Right cardiac atrium (tissue), 5 donors: ENCODE measurements at regions not wholly inside any gene's neighbourhood (a gene's known extent, or its start where the extent isn't known, plus 50 kb on each side); places are given as distances from the start of the nearest gene placed in this dataset.
"Not testable (repeated sequence)": the region's sequence is repeated elsewhere in the genome, so short reads cannot be mapped to it uniquely, and the experiment has no call there.

Experiments used
- ATAC-seq, 2 donors: fragments of 200-7000 bp; cut with Tn5 transposase; one replicate each; pipeline versions ENCODE4 v1.8.0 to v1.9.1; 2020; ENCODE audit warnings: moderate library complexity in 2 of 2, mild to moderate bottlenecking in 1 of 2
- DNase-seq, 3 donors: peaks; one replicate each; pipeline ENCODE4 v3.0.0-alpha.2; 2020
- H3K27ac ChIP-seq: one replicate; pipeline ENCODE4 v1.5.1; 2013; ENCODE audit warnings: mild to moderate bottlenecking, low read length, control low read depth, moderate library complexity
- H3K27me3 ChIP-seq: one replicate; pipeline ENCODE4 v1.6.1; 2013; ENCODE audit not compliant: control insufficient read depth, insufficient read depth
- H3K4me1 ChIP-seq: one replicate; pipeline ENCODE4 v1.6.1; 2013; ENCODE audit warnings: low read length; ENCODE audit not compliant: control insufficient read depth, insufficient read depth
- H3K4me3 ChIP-seq: one replicate; pipeline ENCODE4 v1.5.1; 2013; ENCODE audit warnings: low read length, control low read depth
- H3K9me3 ChIP-seq: one replicate; pipeline ENCODE4 v1.6.1; 2013; ENCODE audit warnings: low read length; ENCODE audit not compliant: control insufficient read depth
- WGBS: extraction: QIAGEN DNeasy Blood & Tissue Kit; methylation state at CpG from one replicate; pipeline ENCODE4 v1.1.7; 2013; 5-methylcytosine and 5-hydroxymethylcytosine counted together
- intact Hi-C, 4 donors: fragments of 100-400 bp; cut with DNase I; formaldehyde crosslinking; loops; one replicate each; pipeline versions ENCODE4 v1.11.0 to v1.14.0; 2022 to 2023
- donor health status: healthy with polysubstance abuse.
- donor health status: DM: no; HTN: yes; CAD: no.
- donor health status: DM: no; HTN: no; CAD: no.
- donor health status: DM: no; HTN: yes; CAD: no; lungs with severe emphysema.
- donor health status: DM: yes; HTN: yes; CAD: no.

- Histone ChIP-seq H3K4me1 (no peaks in the 10 kb centered on the region), H3K9me3 (no peaks in the 10 kb centered on the region), H3K4me3 (no peak overlapping the region), H3K27me3 (no peaks in the 10 kb centered on the region), H3K27ac (no peak overlapping the region)
- WGBS, result 46% methylated on average over 2 of the region's 2 CpGs
- ATAC-seq, result no peak
- no peak for DNase-seq
- intact Hi-C loops, result no loop called here
Measured at GRCh38 chr2:163990541-163990940, 254.7 kb upstream of the FIGN start.

DNA sequence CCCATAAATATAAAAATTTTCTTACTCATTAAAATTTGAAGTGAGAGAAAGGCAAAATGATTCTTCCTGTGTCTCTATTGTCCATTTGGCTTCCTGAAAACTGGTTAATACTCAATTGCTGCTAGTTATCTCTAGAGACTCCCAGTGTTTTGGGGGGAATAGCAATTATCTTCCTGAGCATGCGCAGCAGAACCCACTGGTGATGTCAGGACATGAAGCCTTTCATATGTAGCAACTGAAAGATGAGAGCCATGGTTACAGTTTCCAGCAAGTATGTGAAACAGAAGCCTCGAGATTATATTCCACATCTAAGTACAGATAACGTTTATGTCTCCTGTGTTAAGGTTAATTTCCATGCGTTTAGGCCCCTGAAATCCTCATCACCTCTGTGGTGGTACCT, 254.3 kb upstream of the FIGN start:
- 67% methylated on average over 4 of the region's 4 CpGs for WGBS

DNA sequence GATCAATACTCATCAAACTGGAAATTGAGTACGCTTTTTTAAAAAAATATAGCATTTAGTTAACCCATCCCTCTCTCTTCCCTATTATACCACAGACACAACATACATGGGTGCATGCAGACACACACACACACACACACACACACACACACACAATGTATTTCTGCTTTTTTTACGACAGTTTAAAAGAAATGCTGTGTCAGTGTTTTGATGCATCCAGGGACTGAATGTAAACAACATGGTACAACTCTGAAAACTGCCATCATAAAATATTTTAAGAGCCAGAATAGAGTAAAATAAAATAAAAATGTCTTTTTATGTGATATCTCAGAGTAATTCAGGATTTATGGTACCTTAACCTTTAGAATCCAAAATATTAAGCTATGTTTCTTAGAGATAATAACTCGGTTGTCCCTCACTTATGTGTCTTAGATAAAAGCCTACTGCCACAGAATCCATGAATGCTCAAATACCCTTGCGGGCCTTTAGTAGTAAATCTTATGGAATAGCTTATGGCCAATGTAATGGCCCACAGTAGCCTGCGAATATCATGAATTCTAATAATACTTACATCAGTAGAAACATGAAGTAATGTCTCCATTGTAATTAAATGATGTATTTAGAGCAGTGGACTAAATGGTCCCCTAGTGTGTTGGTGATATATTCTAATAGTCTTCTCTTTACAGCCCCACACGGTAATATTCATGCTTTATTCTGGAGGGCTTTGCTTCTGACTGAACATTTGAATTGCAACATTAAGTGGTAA, 251.6 kb upstream of the FIGN start:
- 91% methylated on average over 6 of the region's 6 CpGs for WGBS
- intact Hi-C loops, result no loop called here
- H3K4me1 ChIP-seq, result no peaks in the 10 kb centered on the region
- ATAC-seq, result no peak
- H3K9me3 ChIP-seq, result no peaks in the 10 kb centered on the region
- H3K27ac ChIP-seq, result no peak overlapping the region
- H3K4me3 ChIP-seq, result no peak overlapping the region
- no peaks in the 10 kb centered on the region for H3K27me3 ChIP-seq
- no peak for DNase-seq

More for the DNA sequence above, 254.3 kb upstream of the FIGN start:
- Histone ChIP-seq H3K27me3 (no peaks in the 10 kb centered on the region), H3K27ac (no peak overlapping the region), H3K4me1 (no peaks in the 10 kb centered on the region), H3K9me3 (no peaks in the 10 kb centered on the region), H3K4me3 (no peak overlapping the region)
- DNase-seq (peak in 2 of 3 donors; percentile 24 to 53), ATAC-seq (no peak)
- intact Hi-C loops, result no loop called here

DNA sequence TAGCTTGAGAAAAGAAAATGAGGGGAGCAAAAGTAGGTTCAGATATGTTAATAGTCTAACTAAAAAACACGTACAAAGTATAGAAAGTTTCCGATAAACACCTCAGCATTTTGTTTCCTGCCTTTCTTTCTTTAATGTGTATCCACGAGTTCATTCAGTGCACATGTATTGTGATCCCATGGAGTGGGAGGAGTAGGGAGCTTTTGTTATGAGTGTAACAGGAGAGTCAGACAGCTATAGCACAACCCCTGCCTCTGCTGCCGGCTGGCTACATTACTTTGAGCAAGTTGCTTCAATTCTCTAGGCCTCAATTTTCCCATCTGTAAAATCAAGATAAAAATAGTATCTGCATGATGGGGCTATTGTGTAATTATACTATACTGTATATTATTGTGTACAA, 249.2 kb upstream of the FIGN start:
- H3K4me1 ChIP-seq, result no peaks in the 10 kb centered on the region
- no peak overlapping the region for H3K4me3 ChIP-seq
- no peak for DNase-seq
- WGBS, result 79% methylated on average over 4 of the region's 4 CpGs
- H3K27me3 ChIP-seq, result no peaks in the 10 kb centered on the region
- intact Hi-C loops, result no loop called here
- no peak overlapping the region for H3K27ac ChIP-seq
- no peaks in the 10 kb centered on the region for H3K9me3 ChIP-seq
- no peak for ATAC-seq

- H3K4me3 ChIP-seq, result no peak overlapping the region
- no peak overlapping the region for H3K27ac ChIP-seq
- no peaks in the 10 kb centered on the region for H3K9me3 ChIP-seq
- intact Hi-C loops, result no loop called here
- H3K27me3 ChIP-seq, result no peaks in the 10 kb centered on the region
- 82% methylated on average over 2 of the region's 2 CpGs for WGBS
- no peaks in the 10 kb centered on the region for H3K4me1 ChIP-seq
- no peak for ATAC-seq
- DNase-seq, result no peak
Measured at GRCh38 chr2:163983911-163984310, 248.1 kb upstream of the FIGN start.

DNA sequence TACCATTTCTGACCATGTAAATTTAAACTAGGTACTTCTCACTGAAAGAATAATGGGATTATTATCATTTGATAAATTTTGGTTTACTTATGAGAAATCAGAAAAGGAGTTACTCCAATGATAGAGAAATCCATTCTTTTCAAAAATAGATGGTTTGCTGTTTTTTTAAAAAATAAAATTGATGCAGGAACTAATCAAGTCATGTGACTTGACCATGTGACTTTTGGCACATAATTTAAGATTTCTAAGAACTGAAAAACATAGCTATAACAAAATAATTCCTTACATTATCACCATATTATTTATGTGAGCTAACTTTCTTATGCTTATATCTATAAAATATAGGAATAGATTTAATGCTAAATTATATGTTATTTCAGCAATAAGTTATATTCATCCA, 247.1 kb upstream of the FIGN start:
- Histone ChIP-seq H3K27me3 (no peaks in the 10 kb centered on the region), H3K27ac (no peak overlapping the region), H3K4me3 (no peak overlapping the region), H3K4me1 (no peaks in the 10 kb centered on the region), H3K9me3 (no peaks in the 10 kb centered on the region)
- ATAC-seq (no peak), DNase-seq (no peak)
- intact Hi-C loops, result no loop called here

DNA sequence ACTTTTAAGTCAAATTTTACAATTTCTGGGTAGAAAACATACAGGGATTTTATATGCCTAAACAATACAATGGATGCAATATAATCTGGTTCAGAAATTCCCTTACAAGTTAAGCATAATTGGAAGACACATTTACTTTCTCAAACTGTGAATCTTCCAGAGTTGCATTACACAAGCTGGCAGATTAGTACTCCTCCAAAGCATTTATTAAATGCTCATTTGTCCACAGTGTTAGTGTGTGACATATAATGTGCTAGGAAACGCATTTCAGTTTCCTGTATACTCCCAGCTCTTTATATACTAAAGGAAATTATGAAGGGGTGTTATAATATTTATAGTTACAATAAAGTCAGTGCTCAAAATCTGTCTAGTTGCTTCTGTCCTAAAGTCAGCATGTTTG, 239.0 kb upstream of the FIGN start:
- no peaks in the 10 kb centered on the region for H3K27me3 ChIP-seq
- H3K4me3 ChIP-seq, result no peak overlapping the region
- no peaks in the 10 kb centered on the region for H3K4me1 ChIP-seq
- no peak overlapping the region for H3K27ac ChIP-seq
- no peak for DNase-seq
- ATAC-seq, result no peak
- WGBS, result 39% methylated on average over 1 of the region's 1 CpG
- H3K9me3 ChIP-seq, result no peaks in the 10 kb centered on the region
- intact Hi-C loops, result no loop called here

GRCh38 chr2:163970058-163970813, 234.4 kb upstream of the FIGN start:
- H3K4me1 ChIP-seq, result peaks cover 2% of the 10 kb centered on the region
- H3K9me3 ChIP-seq, result no peaks in the 10 kb centered on the region
- ATAC-seq (peak in 1 of 2 donors; percentile 59), DNase-seq (no peak)
- H3K27me3 ChIP-seq, result no peaks in the 10 kb centered on the region
- 42% methylated on average over 4 of the region's 4 CpGs for WGBS
- intact Hi-C loops, result no loop called here
- no peak overlapping the region for H3K4me3 ChIP-seq
- H3K27ac ChIP-seq, result no peak overlapping the region

- H3K9me3 ChIP-seq, H3K27ac ChIP-seq, H3K4me1 ChIP-seq, DNase-seq, intact Hi-C loops, H3K4me3 ChIP-seq, ATAC-seq, H3K27me3 ChIP-seq: not testable (repeated sequence)
- 91% methylated on average over 6 of the region's 6 CpGs for WGBS
Measured at GRCh38 chr2:163964278-163964677, 228.5 kb upstream of the FIGN start.

GRCh38 chr2:163953390-163953907, 217.6 kb upstream of the FIGN start:
- WGBS, result 96% methylated on average over 5 of the region's 5 CpGs
- Histone ChIP-seq H3K27me3 (no peaks in the 10 kb centered on the region), H3K4me3 (no peak overlapping the region), H3K9me3 (no peaks in the 10 kb centered on the region), H3K27ac (no peak overlapping the region), H3K4me1 (no peaks in the 10 kb centered on the region)
- ATAC-seq (no peak), DNase-seq (no peak)
- intact Hi-C loops, result no loop called here

DNA sequence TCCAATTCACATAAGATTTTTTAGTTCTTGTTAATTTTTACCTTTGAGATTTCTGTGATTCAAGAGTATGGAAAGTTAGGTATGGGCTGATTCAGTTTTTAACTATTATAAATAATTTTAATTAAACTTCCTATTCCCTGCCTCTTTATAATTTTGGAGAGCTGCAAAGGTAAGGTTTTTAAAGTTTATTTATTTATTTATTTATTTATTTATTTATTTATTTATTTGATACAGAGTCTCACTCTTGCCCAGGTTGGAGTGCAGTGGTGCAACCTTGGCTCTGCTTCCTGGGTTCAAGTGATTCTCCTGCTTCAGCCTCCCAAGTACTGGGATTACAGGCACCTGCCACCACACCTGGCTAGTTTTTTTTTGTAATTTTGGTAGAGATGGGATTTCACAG, 215.5 kb upstream of the FIGN start:
- no peak overlapping the region for H3K4me3 ChIP-seq
- no peaks in the 10 kb centered on the region for H3K27me3 ChIP-seq
- DNase-seq (no peak), ATAC-seq (no peak)
- no peaks in the 10 kb centered on the region for H3K4me1 ChIP-seq
- intact Hi-C loops, result no loop called here
- no peak overlapping the region for H3K27ac ChIP-seq
- H3K9me3 ChIP-seq, result no peaks in the 10 kb centered on the region
